GM18861 (cell line): ENCODE measurements at regions not wholly inside any gene's neighbourhood (a gene's known extent, or its start where the extent isn't known, plus 50 kb on each side); places are given as distances from the start of the nearest gene placed in this dataset.
A peak's percentile ranks its signal among the peaks of the same experiment; 100 is the strongest.
"Not testable (repeated sequence)": the region's sequence is repeated elsewhere in the genome, so short reads cannot be mapped to it uniquely, and the experiment has no call there.

ENCODE experiments used
- ATAC-seq: cut with Tn5 transposase; IDR thresholded peaks from one replicate; pipeline ENCODE4 v1.9.1; 2021; ENCODE audit not compliant: unreplicated experiment

- ATAC-seq = no peak
Observed at GRCh38 chr9:30010691-30011090, 2373.8 kb upstream of the ACO1 start.

DNA sequence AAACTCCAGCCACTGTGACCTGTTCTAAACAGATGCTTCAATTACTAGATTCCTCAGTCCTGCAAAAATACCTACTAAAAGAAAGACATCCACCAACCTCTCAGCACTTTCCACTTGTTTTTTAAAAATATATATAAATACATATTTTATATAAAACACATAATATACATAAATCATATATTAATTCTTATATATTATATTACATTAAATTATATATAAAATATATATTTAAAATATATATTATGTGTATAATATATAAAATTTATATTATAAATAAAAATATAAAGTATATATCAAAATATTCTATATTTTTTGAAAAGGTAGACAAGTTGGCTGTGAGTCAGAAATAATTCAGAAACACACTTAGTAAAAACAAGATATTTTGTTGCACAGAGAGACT lies 2371.8 kb upstream of the ACO1 start:
- ATAC-seq = no peak

- no peak for ATAC-seq
Observed at GRCh38 chr9:30015073-30015472, 2369.4 kb upstream of the ACO1 start.

- no peak for ATAC-seq
Observed at GRCh38 chr9:30020161-30020560, 2364.3 kb upstream of the ACO1 start.

DNA sequence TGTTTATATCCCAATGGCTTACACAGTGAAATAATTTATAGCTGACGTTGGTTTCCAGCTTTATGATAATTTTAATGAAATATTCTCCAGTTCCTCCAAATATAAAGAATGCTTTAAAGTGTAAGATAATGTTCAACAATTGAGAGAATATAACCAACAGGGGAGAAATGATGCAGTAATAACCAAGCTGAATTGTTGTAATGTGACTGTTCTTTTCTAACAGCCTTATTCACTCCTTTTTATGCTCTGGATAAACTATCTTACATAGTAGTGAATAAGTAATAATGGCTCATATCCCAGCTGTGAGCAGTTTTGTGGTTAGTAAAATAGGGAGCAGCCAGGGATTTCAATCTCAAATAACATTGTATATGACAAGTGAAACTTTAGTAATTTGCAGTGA lies 2348.7 kb upstream of the ACO1 start:
- ATAC-seq = no peak

DNA sequence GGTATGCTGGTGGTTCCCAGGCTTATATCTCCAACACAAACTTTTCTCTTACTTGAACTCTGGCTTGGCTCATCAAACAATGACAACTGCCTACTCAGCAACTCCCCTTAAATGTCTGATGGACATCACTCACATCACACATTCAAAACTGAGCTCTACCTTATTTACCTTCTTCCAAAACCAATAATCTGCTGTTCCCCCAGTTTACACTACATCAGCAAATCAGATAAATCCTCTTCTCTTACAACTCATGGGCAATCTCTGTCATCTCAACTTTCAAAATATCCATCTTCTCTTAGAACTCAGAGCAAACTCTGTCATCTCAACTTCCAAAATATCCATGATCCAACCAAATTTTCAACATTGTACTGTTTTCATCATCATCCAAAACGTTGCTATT lies 2347.9 kb upstream of the ACO1 start:
- ATAC-seq = no peak

DNA sequence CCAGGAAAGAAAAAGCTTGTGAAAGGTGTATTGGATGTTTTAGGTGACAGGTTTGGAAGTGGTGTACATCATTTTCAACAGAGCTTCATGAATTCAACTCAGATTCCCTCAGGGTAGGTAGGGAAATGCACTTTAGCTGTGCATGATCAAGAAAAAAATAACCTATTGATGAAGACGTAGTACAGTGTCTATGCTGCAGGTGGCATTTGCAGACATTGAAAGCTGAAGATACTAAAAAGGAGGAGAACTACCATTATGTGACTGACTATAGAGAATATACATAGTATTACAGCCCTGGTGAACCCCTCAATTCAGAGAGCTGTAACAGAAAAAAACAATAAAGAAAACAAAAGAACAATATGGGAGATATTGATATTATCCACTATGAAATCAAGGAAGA lies 2344.7 kb upstream of the ACO1 start:
- ATAC-seq = no peak

- no peak for ATAC-seq
Observed at GRCh38 chr9:30048396-30048795, 2336.0 kb upstream of the ACO1 start.

DNA sequence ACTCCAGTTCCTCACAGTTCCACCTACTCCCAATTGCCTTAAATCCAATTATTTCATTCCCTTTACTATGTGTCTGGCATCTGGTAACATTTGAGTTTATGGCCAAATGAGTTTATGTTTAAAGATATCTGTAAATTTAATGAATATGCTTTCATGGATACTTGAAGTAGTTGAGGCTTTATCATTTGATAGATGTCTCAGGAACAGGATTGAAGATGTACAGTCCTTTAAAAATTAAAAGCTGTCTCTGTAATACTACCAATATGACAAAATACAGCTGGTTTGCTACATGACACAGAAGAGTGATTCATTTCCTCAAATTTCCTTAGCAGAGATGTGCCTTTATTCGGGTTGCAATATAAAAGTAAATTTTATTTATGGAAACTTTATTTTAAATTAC lies 2326.0 kb upstream of the ACO1 start:
- ATAC-seq = no peak

DNA sequence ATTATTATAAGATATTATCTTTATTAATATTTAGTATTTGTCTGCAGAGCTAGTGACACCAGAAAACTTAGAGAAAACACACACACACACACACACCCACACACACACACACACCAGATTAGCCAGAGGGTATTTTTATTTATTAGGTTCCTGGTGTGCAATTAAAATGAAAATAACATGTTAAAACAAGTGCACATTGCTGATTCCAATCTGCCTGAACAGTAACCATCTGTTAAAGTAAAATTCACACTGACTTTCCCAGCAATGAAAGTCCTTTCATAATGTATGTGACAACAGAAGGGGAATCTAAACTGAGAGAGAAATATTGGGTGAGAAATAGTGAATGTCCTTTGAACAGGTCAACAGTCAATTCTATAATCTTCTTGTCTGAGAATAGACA lies 2323.5 kb upstream of the ACO1 start:
- ATAC-seq = no peak

DNA sequence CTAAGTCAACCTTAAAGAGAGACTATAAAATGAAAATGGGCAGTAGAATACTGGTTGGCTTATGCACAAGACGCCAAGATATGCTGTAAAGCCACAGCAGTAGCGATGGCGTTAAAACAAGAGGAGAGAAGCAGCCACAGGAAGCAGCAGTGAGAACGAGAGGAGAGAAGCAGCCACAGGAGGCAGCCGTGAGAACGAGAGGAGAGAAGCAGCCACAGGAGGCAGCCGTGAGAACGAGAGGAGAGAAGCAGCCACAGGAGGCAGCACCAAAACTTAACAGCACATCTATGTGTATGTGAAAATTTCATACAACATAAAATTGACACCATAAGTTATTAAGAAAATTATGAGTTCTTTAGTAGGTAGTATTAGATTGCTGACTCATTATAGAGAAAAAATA lies 2318.6 kb upstream of the ACO1 start:
- no peak for ATAC-seq

- ATAC-seq = not testable (repeated sequence)
Observed at GRCh38 chr9:30069236-30069635, 2315.2 kb upstream of the ACO1 start.

DNA sequence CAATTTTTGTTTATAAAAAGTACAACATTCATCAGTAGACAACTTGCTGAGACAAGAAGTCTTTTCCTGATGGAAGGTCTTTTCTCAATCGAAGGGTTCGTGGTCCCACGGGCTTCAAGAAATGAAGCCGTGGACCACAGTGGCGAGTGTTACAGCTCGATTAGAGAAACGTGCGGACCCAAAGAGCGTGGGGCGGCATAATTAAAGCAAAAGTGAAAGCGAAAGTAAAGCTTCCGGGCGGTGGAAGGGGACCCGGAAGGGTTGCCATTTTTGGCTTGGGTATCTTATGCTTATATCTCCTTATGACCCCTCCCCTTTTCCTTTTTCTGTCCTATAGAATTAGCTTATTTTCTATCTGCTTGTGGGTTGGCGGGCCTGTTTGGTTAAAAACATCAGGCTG lies 2309.4 kb upstream of the ACO1 start:
- no peak for ATAC-seq

- peak; percentile 92 for ATAC-seq
Observed at GRCh38 chr9:30075451-30076199, 2308.8 kb upstream of the ACO1 start.

DNA sequence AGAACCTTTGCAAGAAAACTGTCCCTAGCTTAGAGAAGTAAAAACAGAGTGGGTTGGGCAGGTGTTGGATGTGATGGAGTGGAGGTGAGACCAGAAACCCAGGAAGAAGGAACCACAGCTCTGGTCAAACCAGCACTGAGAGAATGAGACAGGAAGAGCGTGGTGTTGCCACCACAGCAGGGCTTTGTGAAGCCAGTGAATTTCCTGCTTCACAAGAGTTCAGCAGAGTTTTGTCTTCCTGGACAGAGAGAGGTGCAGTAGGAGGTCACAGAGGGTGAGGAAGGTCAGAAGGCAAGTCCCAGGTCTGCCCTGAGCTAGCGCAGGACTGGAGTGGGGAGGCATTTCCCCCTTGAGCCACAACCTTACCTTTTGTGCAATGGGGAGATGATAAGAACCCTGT lies 2306.2 kb upstream of the ACO1 start:
- no peak for ATAC-seq

GRCh38 chr9:30089428-30089827 lies 2295.0 kb upstream of the ACO1 start:
- ATAC-seq = no peak

GRCh38 chr9:30103647-30104394 lies 2280.6 kb upstream of the ACO1 start:
- no peak for ATAC-seq

DNA sequence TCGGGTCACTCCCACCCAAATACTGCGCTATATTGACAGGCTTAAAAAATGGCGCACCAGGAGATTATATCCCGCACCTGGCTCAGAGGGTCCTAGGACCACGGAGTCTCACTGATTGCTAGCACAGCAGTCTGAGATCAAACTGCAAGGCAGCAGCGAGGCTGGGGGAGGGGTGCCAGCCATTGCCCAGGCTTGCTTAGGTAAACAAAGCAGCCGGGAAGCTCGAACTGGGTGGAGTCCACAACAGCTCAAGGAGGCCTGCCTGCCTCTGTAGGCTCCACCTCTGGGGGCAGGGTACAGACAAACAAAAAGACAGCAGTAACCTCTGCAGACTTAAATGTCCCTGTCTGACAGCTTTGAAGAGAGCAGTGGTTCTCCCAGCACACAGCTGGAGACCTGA lies 2277.3 kb upstream of the ACO1 start:
- not testable (repeated sequence) for ATAC-seq

DNA sequence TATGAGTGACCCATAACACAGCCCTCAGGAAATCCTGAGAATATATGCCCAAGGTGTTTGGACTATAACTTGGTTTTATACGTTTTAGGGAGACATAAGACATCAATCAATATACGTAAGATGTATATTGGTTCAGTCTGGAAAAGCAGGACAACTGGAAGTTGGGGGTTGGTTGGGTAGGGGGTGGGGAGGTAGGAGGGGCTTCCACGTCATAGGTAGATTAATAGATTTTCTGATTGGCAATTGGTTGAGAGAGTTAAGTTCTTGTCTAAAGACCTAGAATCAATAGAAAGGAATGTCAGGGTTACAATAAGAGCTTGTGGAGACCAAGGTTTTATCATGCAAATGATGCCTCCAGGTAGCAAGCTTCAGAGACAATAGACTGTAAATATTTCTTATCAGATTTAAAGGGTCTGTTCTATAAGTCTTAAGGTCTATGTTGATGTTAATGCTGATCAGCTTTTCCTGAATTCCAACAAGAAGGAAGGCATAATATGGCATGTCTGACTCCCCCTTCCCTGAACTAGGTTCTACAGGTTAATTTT lies 2267.7 kb upstream of the ACO1 start:
- no peak for ATAC-seq

- ATAC-seq = no peak
Observed at GRCh38 chr9:30120666-30121065, 2263.8 kb upstream of the ACO1 start.

DNA sequence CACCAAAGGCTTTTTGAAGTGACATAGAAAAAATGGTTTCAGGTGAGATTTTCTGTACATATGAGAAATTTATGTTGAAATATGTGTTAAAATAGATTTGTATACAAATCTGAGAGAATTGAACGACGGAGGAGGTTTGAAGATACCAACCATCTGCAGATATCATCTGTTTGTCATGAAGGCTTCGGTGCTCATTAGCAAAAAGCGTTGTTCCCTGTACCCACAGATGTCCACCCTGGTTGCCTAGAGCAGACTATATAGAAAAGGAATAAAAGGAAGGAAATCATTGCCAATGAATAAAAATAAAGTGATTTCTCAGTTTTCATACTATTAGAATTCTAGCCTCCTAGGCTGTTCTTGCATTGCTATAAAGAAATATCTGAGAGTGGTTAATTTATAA lies 2262.8 kb upstream of the ACO1 start:
- no peak for ATAC-seq

GRCh38 chr9:30125881-30126280 lies 2258.6 kb upstream of the ACO1 start:
- ATAC-seq = no peak
